Transverse colon (tissue), 4 donors: ENCODE measurements at regions not wholly inside any gene's neighbourhood (a gene's known extent, or its start where the extent isn't known, plus 50 kb on each side); places are given as distances from the start of the nearest gene placed in this dataset.

Source experiments
- EP300 ChIP-seq: sonication (generic); formaldehyde crosslinking; IDR thresholded peaks from one replicate; pipeline ENCODE4 v1.6.1; 2017; ENCODE audit warnings: antibody characterized with exemption, low read depth
- POLR2A ChIP-seq: fragments of 450-650 bp; IDR thresholded peaks from one replicate; pipeline ENCODE4 v1.6.1; 2016; ENCODE audit warnings: antibody characterized with exemption, mild to moderate bottlenecking, moderate library complexity
- POLR2AphosphoS5 ChIP-seq, 3 donors: sonication (generic); formaldehyde crosslinking; IDR thresholded peaks; one replicate each; pipeline ENCODE4 v1.6.1; 2016; ENCODE audit warnings: antibody characterized with exemption in 3 of 3
- TF ChIP-seq, protein P1 (sequence below), 5 experiments: fragments of 200-600 bp in 3 of 5; fragments of 450-650 bp in 2 of 5; sonication (generic) in 3 of 5; IDR thresholded peaks; 1 replicate in 2 of 5; 2 replicates in 3 of 5; pipeline ENCODE4 v1.5.1; 2016 to 2017; ENCODE audit warnings: antibody characterized with exemption in 5 of 5, inconsistent platforms in 3 of 5, mild to moderate bottlenecking in 2 of 5, moderate library complexity in 1 of 5

DNA sequence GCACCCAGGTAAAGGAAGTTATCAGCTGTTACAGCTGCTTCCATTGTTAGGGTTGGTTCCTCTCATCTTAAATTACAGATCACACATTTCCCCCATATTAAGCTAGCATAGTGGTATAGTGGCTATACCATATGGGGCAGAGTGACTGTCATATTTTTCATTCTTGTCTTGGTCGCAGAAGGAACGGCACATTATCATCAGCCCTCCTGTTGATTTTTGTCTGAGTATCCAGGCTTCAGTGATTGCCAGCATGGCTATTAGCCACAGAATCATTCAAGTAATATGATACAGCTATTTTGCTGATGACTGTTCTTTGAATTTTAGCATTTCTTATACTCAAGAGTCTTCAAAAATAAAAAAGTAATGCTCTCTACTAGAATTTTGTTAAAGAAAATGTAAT, 240.9 kb downstream of the LIG4 start:
- TF ChIP-seq, protein P1, sequence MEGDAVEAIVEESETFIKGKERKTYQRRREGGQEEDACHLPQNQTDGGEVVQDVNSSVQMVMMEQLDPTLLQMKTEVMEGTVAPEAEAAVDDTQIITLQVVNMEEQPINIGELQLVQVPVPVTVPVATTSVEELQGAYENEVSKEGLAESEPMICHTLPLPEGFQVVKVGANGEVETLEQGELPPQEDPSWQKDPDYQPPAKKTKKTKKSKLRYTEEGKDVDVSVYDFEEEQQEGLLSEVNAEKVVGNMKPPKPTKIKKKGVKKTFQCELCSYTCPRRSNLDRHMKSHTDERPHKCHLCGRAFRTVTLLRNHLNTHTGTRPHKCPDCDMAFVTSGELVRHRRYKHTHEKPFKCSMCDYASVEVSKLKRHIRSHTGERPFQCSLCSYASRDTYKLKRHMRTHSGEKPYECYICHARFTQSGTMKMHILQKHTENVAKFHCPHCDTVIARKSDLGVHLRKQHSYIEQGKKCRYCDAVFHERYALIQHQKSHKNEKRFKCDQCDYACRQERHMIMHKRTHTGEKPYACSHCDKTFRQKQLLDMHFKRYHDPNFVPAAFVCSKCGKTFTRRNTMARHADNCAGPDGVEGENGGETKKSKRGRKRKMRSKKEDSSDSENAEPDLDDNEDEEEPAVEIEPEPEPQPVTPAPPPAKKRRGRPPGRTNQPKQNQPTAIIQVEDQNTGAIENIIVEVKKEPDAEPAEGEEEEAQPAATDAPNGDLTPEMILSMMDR (IDR thresholded peaks at IDR 0.05), result no peak
- TF ChIP-seq EP300, result no peak
- no peak for TF ChIP-seq POLR2A
- no peak for TF ChIP-seq POLR2AphosphoS5 (IDR thresholded peaks at IDR 0.05)
